ENCODE measurements at regions not wholly inside any gene's neighbourhood (a gene's known extent, or its start where the extent isn't known, plus 50 kb on each side); places are given as distances from the start of the nearest gene placed in this dataset.
"Not testable (repeated sequence)": the region's sequence is repeated elsewhere in the genome, so short reads cannot be mapped to it uniquely, and the experiment has no call there.

GRCh38 chr9:106220415-106220814 lies 526.1 kb downstream of the TMEM38B start:
- DNase-seq (ENCODE audit: low spot score), result no peak
- no peak for TF ChIP-seq CTCF (IDR thresholded peaks at IDR 0.05)

GRCh38 chr9:106228861-106229260 lies 534.5 kb downstream of the TMEM38B start:
- Histone ChIP-seq H3K36me3 (no peaks in the 10 kb centered on the region), H3K27ac (no peak overlapping the region), H3K9me3 (no peaks in the 10 kb centered on the region), H3K27me3 (replicated peaks; ENCODE audit: insufficient read depth) (no peaks in the 10 kb centered on the region), H3K4me3 (no peak overlapping the region), H3K4me1 (ENCODE audit: control insufficient read depth in 1 of 2, low read depth in 2 of 2) (no peaks in the 10 kb centered on the region)
- TF ChIP-seq CTCF (IDR thresholded peaks at IDR 0.05), result no peak
- DNase-seq (ENCODE audit: low spot score), result no peak
- no peak for ATAC-seq (ENCODE audit: insufficient number of reproducible peaks, low FRiP score, low read depth)

More at GRCh38 chr9:106220415-106220814, 526.1 kb downstream of the TMEM38B start:
- no peaks in the 10 kb centered on the region for H3K4me1 ChIP-seq (ENCODE audit: control insufficient read depth in 1 of 2, low read depth in 2 of 2)
- ATAC-seq (ENCODE audit: insufficient number of reproducible peaks, low FRiP score, low read depth), result no peak
- H3K9me3 ChIP-seq, result no peaks in the 10 kb centered on the region
- H3K4me3 ChIP-seq, result no peak overlapping the region
- no peaks in the 10 kb centered on the region for H3K27me3 ChIP-seq (replicated peaks; ENCODE audit: insufficient read depth)
- H3K36me3 ChIP-seq, result no peaks in the 10 kb centered on the region
- H3K27ac ChIP-seq, result no peak overlapping the region

- Histone ChIP-seq H3K27me3 (replicated peaks; ENCODE audit: insufficient read depth) (no peaks in the 10 kb centered on the region), H3K36me3 (no peaks in the 10 kb centered on the region), H3K4me3 (no peak overlapping the region), H3K27ac (no peak overlapping the region), H3K9me3 (no peaks in the 10 kb centered on the region), H3K4me1 (ENCODE audit: control insufficient read depth in 1 of 2, low read depth in 2 of 2) (no peaks in the 10 kb centered on the region)
- TF ChIP-seq CTCF (IDR thresholded peaks at IDR 0.05), result no peak
- DNase-seq (ENCODE audit: low spot score) (no peak), ATAC-seq (ENCODE audit: insufficient number of reproducible peaks, low FRiP score, low read depth) (no peak)
Observed at GRCh38 chr9:106233116-106233515, 538.8 kb downstream of the TMEM38B start.

GRCh38 chr9:106260908-106261307 lies 566.6 kb downstream of the TMEM38B start:
- not testable (repeated sequence) for H3K27ac ChIP-seq; H3K4me1 ChIP-seq (ENCODE audit: control insufficient read depth in 1 of 2, low read depth in 2 of 2); ATAC-seq (ENCODE audit: insufficient number of reproducible peaks, low FRiP score, low read depth); H3K4me3 ChIP-seq; H3K27me3 ChIP-seq (replicated peaks; ENCODE audit: insufficient read depth); H3K9me3 ChIP-seq; DNase-seq (ENCODE audit: low spot score); H3K36me3 ChIP-seq

GRCh38 chr9:106277966-106278365 lies 583.6 kb downstream of the TMEM38B start:
- no peak overlapping the region for H3K27ac ChIP-seq
- no peak overlapping the region for H3K4me3 ChIP-seq
- DNase-seq (ENCODE audit: low spot score), result no peak
- no peaks in the 10 kb centered on the region for H3K4me1 ChIP-seq (ENCODE audit: control insufficient read depth in 1 of 2, low read depth in 2 of 2)
- ATAC-seq (ENCODE audit: insufficient number of reproducible peaks, low FRiP score, low read depth), result no peak
- no peaks in the 10 kb centered on the region for H3K36me3 ChIP-seq
- TF ChIP-seq CTCF (IDR thresholded peaks at IDR 0.05), result no peak
- H3K27me3 ChIP-seq (replicated peaks; ENCODE audit: insufficient read depth), result no peaks in the 10 kb centered on the region
- no peaks in the 10 kb centered on the region for H3K9me3 ChIP-seq

GRCh38 chr9:106283769-106284168 lies 579.2 kb upstream of the ZNF462 start:
- TF ChIP-seq CTCF (IDR thresholded peaks at IDR 0.05), result no peak
- Histone ChIP-seq H3K4me3 (no peak overlapping the region), H3K4me1 (ENCODE audit: control insufficient read depth in 1 of 2, low read depth in 2 of 2) (no peaks in the 10 kb centered on the region), H3K9me3 (no peaks in the 10 kb centered on the region), H3K27ac (no peak overlapping the region), H3K36me3 (no peaks in the 10 kb centered on the region), H3K27me3 (replicated peaks; ENCODE audit: insufficient read depth) (no peaks in the 10 kb centered on the region)
- ATAC-seq (ENCODE audit: insufficient number of reproducible peaks, low FRiP score, low read depth) (no peak), DNase-seq (ENCODE audit: low spot score) (no peak)
